ENCODE measurements at regions not wholly inside any gene's neighbourhood (a gene's known extent, or its start where the extent isn't known, plus 50 kb on each side); places are given as distances from the start of the nearest gene placed in this dataset.

GRCh38 chr7:46355331-46355730 lies 434.3 kb upstream of the IGFBP3 start:
- no peaks in the 10 kb centered on the region for H3K27me3 ChIP-seq
- intact Hi-C loops (cut with DNase I), result no loop called here
- H3K36me3 ChIP-seq, result no peaks in the 10 kb centered on the region
- no peaks in the 10 kb centered on the region for H3K9me3 ChIP-seq
- H3K27ac ChIP-seq, result no peak overlapping the region
- no peak overlapping the region for H3K4me3 ChIP-seq
- TF ChIP-seq, protein P1, sequence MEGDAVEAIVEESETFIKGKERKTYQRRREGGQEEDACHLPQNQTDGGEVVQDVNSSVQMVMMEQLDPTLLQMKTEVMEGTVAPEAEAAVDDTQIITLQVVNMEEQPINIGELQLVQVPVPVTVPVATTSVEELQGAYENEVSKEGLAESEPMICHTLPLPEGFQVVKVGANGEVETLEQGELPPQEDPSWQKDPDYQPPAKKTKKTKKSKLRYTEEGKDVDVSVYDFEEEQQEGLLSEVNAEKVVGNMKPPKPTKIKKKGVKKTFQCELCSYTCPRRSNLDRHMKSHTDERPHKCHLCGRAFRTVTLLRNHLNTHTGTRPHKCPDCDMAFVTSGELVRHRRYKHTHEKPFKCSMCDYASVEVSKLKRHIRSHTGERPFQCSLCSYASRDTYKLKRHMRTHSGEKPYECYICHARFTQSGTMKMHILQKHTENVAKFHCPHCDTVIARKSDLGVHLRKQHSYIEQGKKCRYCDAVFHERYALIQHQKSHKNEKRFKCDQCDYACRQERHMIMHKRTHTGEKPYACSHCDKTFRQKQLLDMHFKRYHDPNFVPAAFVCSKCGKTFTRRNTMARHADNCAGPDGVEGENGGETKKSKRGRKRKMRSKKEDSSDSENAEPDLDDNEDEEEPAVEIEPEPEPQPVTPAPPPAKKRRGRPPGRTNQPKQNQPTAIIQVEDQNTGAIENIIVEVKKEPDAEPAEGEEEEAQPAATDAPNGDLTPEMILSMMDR (IDR thresholded peaks at IDR 0.05), result no peak
- H3K4me1 ChIP-seq, result no peaks in the 10 kb centered on the region
- DNase-seq (ENCODE audit: low spot score in 2 of 2), result no peak

DNA sequence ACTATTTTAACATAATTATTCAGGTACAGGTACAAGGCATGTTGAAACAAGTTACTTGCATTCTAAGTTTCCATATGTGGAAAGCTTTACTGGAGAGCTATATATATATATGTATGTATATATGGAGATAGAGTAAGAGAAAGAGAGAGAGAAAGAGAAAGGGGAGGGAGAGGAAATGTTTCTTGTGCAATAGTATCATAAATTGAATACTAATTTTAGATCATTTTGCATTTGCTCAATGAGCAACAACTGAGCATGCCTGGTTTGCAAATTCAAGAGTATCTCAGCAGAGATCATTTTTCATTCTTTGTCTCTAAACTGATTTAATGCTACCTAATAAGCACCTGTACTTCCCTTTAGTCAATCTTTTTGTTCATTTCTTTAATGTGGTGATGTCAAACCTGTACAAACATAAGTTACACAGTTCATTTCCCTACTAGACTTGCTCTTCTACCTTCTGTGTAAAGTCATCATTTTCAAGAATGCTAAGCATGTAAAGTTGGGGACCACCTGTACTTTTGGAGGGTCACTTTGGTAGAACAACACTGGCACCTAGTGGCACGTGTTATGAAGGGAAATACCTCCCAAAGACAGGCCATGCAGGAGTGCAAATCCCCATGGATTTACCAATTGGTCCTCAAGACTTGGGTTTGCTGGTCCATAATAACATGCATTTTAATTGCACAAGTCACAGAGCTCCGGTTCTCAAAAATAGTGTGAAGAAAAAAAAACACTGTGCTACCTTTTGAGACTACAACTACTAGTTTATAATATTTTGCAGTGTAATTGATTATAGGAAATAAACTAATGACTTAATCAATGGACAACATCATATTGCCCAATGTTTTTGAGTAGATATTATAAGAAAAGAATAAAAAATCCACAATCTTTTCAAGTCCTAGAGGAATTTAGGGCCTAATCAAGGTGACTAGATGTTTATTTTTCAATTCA lies 431.2 kb upstream of the IGFBP3 start:
- Histone ChIP-seq H3K27ac (no peak overlapping the region), H3K4me1 (no peaks in the 10 kb centered on the region), H3K9me3 (no peaks in the 10 kb centered on the region), H3K36me3 (no peaks in the 10 kb centered on the region), H3K27me3 (no peaks in the 10 kb centered on the region), H3K4me3 (no peak overlapping the region)
- intact Hi-C loops (cut with DNase I), result loop anchor here (1.0 to 5.0 kb wide), 2 partner anchors 430 to 735 kb away; no protein-coding TSS in a partner anchor
- TF ChIP-seq, protein P1 (IDR thresholded peaks at IDR 0.05), result peak; percentile 55 to 71 (median 55)
- DNase-seq (ENCODE audit: low spot score in 2 of 2), result no peak

- TF ChIP-seq, protein P1 (IDR thresholded peaks at IDR 0.05), result no peak
- Histone ChIP-seq H3K9me3 (no peaks in the 10 kb centered on the region), H3K4me3 (no peak overlapping the region), H3K4me1 (no peaks in the 10 kb centered on the region), H3K27ac (no peak overlapping the region), H3K36me3 (no peaks in the 10 kb centered on the region), H3K27me3 (no peaks in the 10 kb centered on the region)
- intact Hi-C loops (cut with DNase I), result no loop called here
- DNase-seq (ENCODE audit: low spot score in 2 of 2), result no peak
Observed at GRCh38 chr7:46349490-46349889, 428.4 kb upstream of the IGFBP3 start.

DNA sequence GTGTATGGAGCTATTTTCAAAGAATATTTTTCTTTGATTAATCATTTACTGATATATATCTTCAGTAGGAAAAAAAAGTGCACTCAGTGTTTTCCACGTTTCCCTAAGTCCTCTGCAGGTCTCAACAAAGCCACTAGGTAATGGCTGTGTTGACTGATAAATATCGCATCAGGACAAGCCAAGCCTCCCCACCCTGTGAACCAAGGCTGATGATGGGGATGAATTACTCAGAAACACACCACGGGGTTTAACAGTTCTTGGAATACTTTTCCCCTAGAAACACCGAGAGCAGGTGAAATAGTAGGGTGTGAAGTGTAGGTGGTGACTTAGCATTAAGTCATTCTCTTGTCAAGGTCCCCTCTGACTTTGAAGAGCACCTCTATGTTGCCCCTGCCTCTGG lies 423.5 kb upstream of the IGFBP3 start:
- H3K4me1 ChIP-seq, result no peaks in the 10 kb centered on the region
- no peaks in the 10 kb centered on the region for H3K9me3 ChIP-seq
- intact Hi-C loops (cut with DNase I), result no loop called here
- TF ChIP-seq, protein P1 (IDR thresholded peaks at IDR 0.05), result no peak
- no peaks in the 10 kb centered on the region for H3K36me3 ChIP-seq
- no peaks in the 10 kb centered on the region for H3K27me3 ChIP-seq
- no peak overlapping the region for H3K4me3 ChIP-seq
- no peak overlapping the region for H3K27ac ChIP-seq
- DNase-seq (ENCODE audit: low spot score in 2 of 2), result no peak

DNA sequence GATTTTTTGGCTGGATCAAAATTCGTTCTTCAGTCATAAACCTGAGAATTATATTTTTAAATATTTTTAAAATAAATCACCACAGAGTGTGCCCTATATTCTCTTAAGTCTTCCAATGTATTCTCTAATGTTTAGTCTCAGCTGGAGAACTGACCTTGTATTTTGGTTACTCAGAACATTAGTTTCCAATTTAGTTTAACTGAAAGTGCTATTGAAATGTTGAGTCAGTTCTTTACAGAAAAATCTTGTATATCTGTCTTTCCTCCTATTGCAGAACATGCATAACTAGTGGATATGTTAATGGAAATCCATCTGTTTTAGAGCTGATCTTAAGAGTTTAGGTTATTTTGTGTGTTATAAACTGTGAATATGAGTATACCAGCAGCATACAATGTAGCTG lies 422.7 kb upstream of the IGFBP3 start:
- Histone ChIP-seq H3K4me1 (no peaks in the 10 kb centered on the region), H3K27ac (no peak overlapping the region), H3K36me3 (no peaks in the 10 kb centered on the region), H3K4me3 (no peak overlapping the region), H3K9me3 (no peaks in the 10 kb centered on the region), H3K27me3 (no peaks in the 10 kb centered on the region)
- TF ChIP-seq, protein P1 (IDR thresholded peaks at IDR 0.05), result no peak
- intact Hi-C loops (cut with DNase I), result no loop called here
- no peak for DNase-seq (ENCODE audit: low spot score in 2 of 2)

Data from ascending aorta (tissue), 2 donors.